NCI-H69 (cell line): ENCODE measurements at regions not wholly inside any gene's neighbourhood (a gene's known extent, or its start where the extent isn't known, plus 50 kb on each side); places are given as distances from the start of the nearest gene placed in this dataset.
"Not testable (repeated sequence)": the region's sequence is repeated elsewhere in the genome, so short reads cannot be mapped to it uniquely, and the experiment has no call there.

ENCODE experiments used
- DNase-seq: peaks from one replicate; lab custom pipeline; 2025; lab: John Stamatoyannopoulos, UW

- no peak for DNase-seq
Observed at GRCh38 chrX:20715176-20715575, 448.5 kb upstream of the RPS6KA3 start.

DNA sequence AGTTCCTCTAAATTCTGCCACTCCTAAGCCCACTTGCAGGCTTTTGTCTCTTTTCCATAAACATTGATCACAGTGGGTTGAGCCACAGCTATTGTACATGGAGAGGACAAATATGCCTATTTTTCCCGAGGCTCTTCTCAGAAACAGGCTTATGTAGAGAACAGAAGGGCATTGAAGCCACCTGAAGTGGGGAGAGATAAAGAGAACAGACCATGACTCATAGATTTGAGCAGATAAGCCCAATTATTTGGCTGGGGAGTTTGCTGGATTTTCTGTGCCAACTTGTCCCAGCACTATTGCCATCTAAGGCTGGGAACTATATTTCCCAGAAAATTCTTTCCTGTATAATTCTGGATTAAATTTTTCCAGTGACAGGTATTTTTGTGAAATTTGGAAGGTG is 446.1 kb upstream of the RPS6KA3 start:
- DNase-seq, result no peak

GRCh38 chrX:20711366-20711765 is 444.7 kb upstream of the RPS6KA3 start:
- no peak for DNase-seq

DNA sequence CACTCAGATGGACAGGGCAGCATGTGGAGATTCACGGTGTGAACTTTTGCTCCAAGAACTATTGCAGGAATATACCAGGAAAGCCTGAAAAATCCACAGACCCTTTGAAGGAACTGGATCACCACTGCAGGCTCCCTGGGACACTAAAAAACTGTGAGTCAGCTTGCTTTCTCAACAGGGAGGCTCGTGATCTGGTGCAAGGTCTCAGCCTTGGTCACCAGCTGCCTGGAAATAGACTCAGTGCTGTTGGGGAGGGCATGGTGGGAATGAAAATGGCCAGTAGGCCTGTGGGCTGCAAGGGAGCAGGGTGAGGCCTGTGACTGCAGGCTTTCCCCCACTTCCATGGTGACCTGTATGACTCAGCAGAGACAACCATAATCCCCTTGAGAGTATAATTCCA is 426.4 kb upstream of the RPS6KA3 start:
- no peak for DNase-seq

- no peak for DNase-seq
Observed at GRCh38 chrX:20686256-20686655, 419.5 kb upstream of the RPS6KA3 start.

DNA sequence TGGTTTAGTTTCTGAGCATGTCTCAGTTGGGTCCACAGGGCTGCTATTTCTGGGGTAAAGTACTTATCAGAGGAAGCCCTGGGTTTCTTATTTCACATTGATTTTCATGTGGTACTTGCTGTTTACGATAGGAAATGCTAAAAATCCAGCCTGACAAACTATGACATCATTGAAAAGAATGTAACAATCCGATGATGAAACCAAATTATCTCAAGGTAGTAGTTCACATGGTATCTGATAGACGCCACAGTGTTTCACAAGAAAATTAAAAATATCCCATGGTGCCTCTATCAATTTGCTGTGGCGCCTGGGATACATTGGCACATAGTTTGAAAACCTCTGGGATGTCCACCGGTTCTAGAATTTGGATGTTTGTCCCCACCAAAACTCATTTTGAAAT is 418.9 kb upstream of the RPS6KA3 start:
- DNase-seq, result no peak

DNA sequence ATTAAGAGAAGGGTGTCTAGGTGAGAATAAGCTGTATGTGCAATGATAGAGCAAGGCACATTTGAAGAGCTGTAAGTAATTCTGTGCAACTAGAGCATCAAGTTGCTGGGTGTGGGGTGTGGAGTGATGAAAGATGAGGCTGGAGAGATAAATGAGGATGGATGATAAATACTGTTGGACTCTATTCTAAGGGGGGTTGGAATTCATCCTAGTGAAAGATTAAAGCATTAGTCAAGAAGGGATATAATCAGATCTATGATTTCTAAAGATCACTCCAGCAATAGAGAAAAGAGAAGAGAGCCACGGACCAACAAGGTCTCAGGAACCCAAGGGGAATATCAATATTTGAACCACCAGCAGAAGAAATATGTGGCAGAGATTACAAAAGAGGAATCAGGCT is 415.0 kb upstream of the RPS6KA3 start:
- no peak for DNase-seq

- no peak for DNase-seq
Observed at GRCh38 chrX:20680998-20681397, 414.3 kb upstream of the RPS6KA3 start.

DNA sequence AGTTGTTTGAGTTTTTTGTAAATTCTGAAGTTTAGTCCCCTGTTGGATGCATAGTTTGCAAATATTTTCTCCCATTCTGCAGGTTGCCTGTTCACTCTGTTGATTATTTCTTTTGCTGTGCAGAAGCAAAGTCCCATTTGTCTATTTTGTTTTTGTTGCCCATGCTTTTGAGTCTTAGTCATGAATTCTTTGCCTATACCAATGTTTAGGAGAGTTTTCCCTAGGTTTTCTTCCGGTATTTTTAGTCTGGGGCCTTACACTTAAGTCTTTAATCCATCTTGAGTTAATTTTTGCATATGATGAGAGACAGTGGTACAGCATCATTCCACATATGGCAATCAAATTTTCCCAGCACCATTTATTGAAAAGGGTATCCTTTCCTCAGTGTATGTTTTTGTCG is 405.8 kb upstream of the RPS6KA3 start:
- DNase-seq, result no peak

- not testable (repeated sequence) for DNase-seq
Observed at GRCh38 chrX:20671746-20672145, 405.0 kb upstream of the RPS6KA3 start.

DNA sequence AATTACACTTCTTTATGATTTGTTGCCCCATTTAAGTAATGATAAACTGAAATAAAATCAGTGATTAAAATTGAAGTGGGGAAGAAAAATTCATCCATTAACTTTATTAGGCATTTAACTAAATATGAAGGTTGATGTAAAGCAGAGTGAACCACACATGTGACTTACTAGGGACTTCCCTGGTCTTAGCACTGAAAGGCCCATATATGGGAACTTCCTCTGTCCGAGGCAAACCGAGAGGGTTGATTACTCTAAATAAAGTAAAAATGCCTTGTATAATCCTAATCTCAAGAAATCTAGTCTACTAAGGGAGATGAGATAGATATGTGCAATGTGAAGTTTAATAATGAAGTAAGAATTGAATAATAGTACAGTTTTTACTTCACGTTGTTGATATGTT is 403.9 kb upstream of the RPS6KA3 start:
- DNase-seq, result no peak

DNA sequence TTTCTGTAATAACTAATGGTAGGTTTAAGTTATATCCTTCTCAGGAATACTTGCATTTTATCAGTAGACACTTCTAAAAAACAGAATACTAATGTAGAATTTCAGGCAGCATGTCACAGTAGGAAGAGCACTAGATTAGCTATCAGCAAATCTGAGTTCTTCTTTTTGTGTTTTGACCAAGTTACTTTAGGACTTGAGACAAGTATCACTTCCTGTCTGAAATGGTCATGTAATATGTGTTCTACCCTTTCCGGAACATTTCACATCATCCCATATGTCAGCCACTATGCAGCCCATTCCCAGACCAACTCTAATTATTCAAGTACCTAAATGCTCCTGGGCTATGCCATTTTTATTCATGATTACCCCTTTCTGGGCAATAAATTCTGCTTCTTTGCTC is 401.8 kb upstream of the RPS6KA3 start:
- no peak for DNase-seq

DNA sequence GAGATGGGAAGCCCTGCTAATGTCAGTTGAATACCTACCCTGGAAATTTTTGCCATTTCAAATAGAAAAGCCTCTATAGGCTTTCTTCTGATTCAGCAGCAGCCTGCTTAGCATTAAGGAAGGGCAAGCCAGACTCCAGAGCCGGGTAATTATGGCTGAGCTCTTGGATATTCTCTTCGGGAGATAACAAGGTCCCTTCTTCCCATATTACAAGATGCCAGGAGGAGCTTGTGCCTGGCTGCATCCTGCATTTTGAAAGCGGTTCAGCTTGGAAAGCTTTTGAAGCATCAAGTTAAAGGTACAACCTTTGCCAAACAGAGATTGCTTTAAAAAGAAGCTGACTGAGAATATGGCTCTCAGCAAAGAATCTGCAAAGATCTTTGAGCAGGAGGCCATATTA is 399.6 kb upstream of the RPS6KA3 start:
- no peak for DNase-seq

GRCh38 chrX:20665481-20665880 is 398.8 kb upstream of the RPS6KA3 start:
- DNase-seq, result no peak

GRCh38 chrX:20664774-20665173 is 398.1 kb upstream of the RPS6KA3 start:
- no peak for DNase-seq

GRCh38 chrX:20664131-20664530 is 397.4 kb upstream of the RPS6KA3 start:
- no peak for DNase-seq

GRCh38 chrX:20663336-20663735 is 396.6 kb upstream of the RPS6KA3 start:
- no peak for DNase-seq

GRCh38 chrX:20656721-20657120 is 390.0 kb upstream of the RPS6KA3 start:
- no peak for DNase-seq

DNA sequence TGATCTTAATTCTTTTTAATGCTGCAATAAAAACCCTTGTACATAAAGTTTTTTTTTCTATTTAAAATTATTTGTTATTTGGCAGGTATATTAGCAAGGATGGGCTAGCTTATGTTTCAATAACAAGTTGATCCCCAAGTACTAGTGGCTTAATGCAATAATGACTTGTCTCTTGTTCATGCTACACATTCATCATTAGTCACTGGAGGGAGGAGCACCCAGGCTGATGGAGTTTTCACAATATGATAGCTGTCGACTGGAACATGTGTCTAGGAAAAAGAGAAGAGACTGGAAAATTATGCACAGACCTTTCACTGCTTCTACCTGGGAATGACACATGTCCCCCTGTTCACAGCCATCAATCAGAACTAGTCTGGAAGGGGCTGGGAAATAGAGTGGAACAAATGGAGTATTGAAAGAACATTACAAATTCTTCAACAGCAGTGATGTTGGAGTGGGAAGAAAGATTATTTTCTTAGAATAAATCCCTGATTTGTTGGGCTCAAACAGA is 387.9 kb upstream of the RPS6KA3 start:
- DNase-seq, result no peak

- no peak for DNase-seq
Observed at GRCh38 chrX:20653070-20653469, 386.4 kb upstream of the RPS6KA3 start.

DNA sequence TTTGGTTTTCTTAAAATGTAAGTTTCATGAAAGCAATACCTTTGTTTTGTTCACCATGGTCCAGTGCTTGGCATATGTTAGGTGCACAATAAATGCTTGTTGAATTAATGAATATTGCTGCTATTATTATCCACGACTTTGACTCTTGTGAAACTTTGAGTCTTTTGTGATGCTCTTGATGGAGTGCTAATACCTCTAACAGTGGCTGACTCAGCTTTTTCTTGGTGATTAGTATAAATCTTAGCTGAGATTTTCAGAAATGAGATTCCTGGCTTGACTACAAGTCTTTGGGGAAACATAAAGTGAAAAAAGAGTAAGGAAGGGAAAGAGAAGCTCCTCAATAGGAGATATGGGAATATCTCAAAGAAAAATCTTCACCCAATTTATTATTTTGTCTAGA is 375.2 kb upstream of the RPS6KA3 start:
- no peak for DNase-seq

DNA sequence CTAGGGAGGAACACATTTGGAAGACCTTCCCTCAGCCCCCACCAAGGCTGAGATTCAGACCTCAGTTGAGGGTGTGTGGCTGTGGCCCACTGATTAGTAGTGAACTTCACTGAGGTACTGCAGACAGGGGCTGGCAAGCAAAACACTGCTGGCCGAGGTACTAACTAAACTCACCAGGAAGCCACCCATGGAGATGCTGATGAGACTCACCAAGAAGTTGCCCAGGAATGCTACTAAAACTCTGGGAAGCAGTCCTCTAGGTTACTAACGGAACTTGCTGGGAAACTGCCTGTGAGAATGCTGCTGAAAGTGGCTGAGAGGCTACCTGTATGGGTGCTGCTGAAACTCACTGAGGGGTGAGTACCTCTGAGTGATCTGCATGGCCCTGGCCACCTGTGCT is 372.4 kb upstream of the RPS6KA3 start:
- DNase-seq, result no peak

DNA sequence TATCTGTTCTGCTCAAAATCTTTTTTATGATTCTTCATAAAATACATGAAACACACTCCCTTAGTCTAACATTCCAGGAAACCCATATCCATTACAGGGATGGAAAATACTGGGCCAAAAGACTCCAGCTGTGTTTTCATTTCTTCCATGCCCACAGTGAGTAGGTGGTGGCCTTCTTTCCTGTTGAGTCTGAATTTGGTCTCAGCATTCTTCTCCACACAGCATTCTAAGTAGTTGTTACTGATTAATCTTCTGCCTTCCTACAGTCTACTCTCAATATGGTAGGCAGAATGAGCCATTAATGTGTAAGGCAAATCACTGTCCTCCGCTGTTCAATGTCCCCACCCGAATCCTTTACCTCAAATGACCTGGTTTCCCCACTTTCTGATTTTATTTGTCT is 370.6 kb upstream of the RPS6KA3 start:
- no peak for DNase-seq

- no peak for DNase-seq
Observed at GRCh38 chrX:20633451-20633850, 366.7 kb upstream of the RPS6KA3 start.

DNA sequence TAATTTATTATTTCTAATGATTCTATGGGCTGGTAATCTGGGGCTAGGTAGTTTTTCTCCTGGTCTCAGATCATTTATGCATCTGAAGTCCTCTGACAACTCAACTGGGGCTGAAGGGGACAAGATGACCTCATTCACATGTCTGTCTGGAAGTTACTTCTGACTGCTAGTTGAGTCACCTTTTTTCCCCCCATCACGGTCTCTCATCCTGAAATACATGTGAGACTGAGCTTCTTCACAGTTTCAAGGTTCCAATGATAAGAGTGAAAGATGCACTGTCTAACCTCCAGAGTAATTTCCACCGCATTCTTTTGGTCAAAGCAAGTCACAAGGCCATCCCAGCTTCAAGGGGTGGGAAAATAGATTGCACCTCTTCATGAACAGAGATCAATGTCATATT is 356.7 kb upstream of the RPS6KA3 start:
- DNase-seq, result no peak
